ENCODE measurements at regions not wholly inside any gene's neighbourhood (a gene's known extent, or its start where the extent isn't known, plus 50 kb on each side); places are given as distances from the start of the nearest gene placed in this dataset.

DNA sequence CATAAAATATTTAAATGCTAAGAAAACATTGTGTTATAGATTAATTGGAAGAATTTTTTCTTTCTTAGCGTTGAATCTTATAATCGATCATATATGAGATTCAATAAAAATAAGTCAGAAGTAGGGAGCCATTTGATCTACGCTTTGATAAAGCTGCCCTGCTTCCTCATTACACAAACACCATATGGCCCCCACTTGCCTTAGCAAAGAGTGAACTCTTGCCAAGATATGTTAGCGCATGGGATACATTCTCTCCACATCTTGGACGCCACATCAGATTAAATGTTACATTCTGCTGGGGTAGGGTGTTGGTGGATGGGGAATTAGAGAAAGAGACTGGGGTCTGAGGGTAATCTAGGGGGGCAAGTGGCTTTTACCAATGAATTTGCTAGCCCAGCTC lies 207.7 kb upstream of the MID1 start:
- no peak overlapping the region for H3K27ac ChIP-seq (ENCODE audit: insufficient read depth, low read depth, low read length)
- no peak overlapping the region for H3K4me2 ChIP-seq (ENCODE audit: insufficient read depth, low read length)
- H3K4me1 ChIP-seq (ENCODE audit: control insufficient read depth, extremely low read depth, insufficient read depth, low read length): no peaks in the 10 kb centered on the region
- H3K9me1 ChIP-seq (replicated peaks; ENCODE audit: control insufficient read depth, extremely low read depth, insufficient read depth, low read length): no peaks in the 10 kb centered on the region
- TF ChIP-seq, protein P1, sequence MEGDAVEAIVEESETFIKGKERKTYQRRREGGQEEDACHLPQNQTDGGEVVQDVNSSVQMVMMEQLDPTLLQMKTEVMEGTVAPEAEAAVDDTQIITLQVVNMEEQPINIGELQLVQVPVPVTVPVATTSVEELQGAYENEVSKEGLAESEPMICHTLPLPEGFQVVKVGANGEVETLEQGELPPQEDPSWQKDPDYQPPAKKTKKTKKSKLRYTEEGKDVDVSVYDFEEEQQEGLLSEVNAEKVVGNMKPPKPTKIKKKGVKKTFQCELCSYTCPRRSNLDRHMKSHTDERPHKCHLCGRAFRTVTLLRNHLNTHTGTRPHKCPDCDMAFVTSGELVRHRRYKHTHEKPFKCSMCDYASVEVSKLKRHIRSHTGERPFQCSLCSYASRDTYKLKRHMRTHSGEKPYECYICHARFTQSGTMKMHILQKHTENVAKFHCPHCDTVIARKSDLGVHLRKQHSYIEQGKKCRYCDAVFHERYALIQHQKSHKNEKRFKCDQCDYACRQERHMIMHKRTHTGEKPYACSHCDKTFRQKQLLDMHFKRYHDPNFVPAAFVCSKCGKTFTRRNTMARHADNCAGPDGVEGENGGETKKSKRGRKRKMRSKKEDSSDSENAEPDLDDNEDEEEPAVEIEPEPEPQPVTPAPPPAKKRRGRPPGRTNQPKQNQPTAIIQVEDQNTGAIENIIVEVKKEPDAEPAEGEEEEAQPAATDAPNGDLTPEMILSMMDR (IDR thresholded peaks at IDR 0.05; ENCODE audit: extremely low read depth in 1 of 2, insufficient read depth in 1 of 2, low read depth in 1 of 2, low read length in 2 of 2): no peak
- TF ChIP-seq EZH2 (IDR thresholded peaks at IDR 0.05; ENCODE audit: borderline replicate concordance, low read depth, low read length, severe bottlenecking) (no peak), GATA2 (IDR thresholded peaks at IDR 0.05; ENCODE audit: insufficient read depth, insufficient read length, low read depth, low read length) (no peak), FOS (IDR thresholded peaks at IDR 0.05; ENCODE audit: borderline replicate concordance, insufficient read depth, low read length) (no peak), JUN (IDR thresholded peaks at IDR 0.05; ENCODE audit: borderline replicate concordance, insufficient read depth, insufficient read length, low read depth) (no peak), POLR2A (IDR thresholded peaks at IDR 0.05; ENCODE audit: low read depth, low read length) (no peak), MAX (IDR thresholded peaks at IDR 0.05; ENCODE audit: insufficient read depth, insufficient read length) (no peak), MYC (IDR thresholded peaks at IDR 0.05; ENCODE audit: low read depth, low read length) (no peak), POLR2AphosphoS5 (IDR thresholded peaks at IDR 0.05; ENCODE audit: insufficient read depth, low read depth, low read length) (no peak)
- H3K36me3 ChIP-seq (ENCODE audit: control insufficient read depth in 2 of 2, extremely low read depth in 1 of 2, insufficient read depth in 2 of 2, low read length in 2 of 2): no peaks in the 10 kb centered on the region
- ChIA-PET CTCF (no interaction called here), POLR2A (no interaction called here)
- no peaks in the 10 kb centered on the region for H3K27me3 ChIP-seq (ENCODE audit: control insufficient read depth in 2 of 2, insufficient read depth in 2 of 2, low read length in 2 of 2)
- dilution Hi-C loops (cut with MboI; ENCODE audit: extremely low pct_ligation_motif_present, low sequenced_read_pairs): no loop called here
- no peak overlapping the region for H3K9ac ChIP-seq (replicated peaks; ENCODE audit: extremely low read depth, insufficient read depth, low read length)
- no TSS peak for BruUV-seq (replicated peaks)
- DNase-seq (ENCODE audit: low read depth, low spot score) (no peak), FAIRE-seq (no peak)
- H4K20me1 ChIP-seq (replicated peaks; ENCODE audit: control insufficient read depth, extremely low read depth, insufficient read depth, low read length): no peaks in the 10 kb centered on the region
- H3K9me3 ChIP-seq (replicated peaks; ENCODE audit: control insufficient read depth, insufficient read depth, low read length): no peaks in the 10 kb centered on the region
- H2AFZ ChIP-seq (ENCODE audit: low read depth, low read length): no peak overlapping the region
- H3K79me2 ChIP-seq (ENCODE audit: control insufficient read depth, insufficient read depth, low read length): no peaks in the 10 kb centered on the region
- intact Hi-C loops (cut with micrococcal nuclease): no loop called here
- no peak overlapping the region for H3K4me3 ChIP-seq (replicated peaks in 1 of 3; ENCODE audit: insufficient read depth in 1 of 3, low read depth in 1 of 3, low read length in 3 of 3)

Data from endothelial cell of umbilical vein (primary cell).